HG02852 (cell line): ENCODE measurements at regions not wholly inside any gene's neighbourhood (a gene's known extent, or its start where the extent isn't known, plus 50 kb on each side); places are given as distances from the start of the nearest gene placed in this dataset.
"Not testable (repeated sequence)": the region's sequence is repeated elsewhere in the genome, so short reads cannot be mapped to it uniquely, and the experiment has no call there.

ENCODE experiments used
- ATAC-seq: cut with Tn5 transposase; IDR thresholded peaks from one replicate; pipeline ENCODE4 v1.9.1; 2021; ENCODE audit warnings: mild to moderate bottlenecking, moderate library complexity; ENCODE audit not compliant: unreplicated experiment

DNA sequence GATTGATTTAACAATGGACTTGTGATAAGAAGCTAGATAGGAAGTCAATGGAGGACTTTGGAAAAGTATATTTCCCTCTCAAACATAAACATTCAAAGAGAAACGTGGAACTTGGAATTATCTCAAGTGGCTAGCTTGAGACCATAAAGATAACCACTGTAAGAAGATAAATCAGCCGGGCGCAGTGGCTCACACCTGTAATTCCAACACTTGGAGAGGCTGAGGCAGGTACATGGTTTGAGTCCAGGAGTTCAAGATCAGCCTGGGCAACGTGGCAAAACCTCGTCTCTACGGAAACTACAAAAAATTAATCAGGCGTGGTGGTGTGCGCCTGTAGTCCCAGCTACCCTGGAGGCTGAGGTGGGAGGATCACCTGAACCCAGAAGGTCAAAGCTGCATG is 405.9 kb upstream of the ACVR2A start:
- ATAC-seq: no peak

DNA sequence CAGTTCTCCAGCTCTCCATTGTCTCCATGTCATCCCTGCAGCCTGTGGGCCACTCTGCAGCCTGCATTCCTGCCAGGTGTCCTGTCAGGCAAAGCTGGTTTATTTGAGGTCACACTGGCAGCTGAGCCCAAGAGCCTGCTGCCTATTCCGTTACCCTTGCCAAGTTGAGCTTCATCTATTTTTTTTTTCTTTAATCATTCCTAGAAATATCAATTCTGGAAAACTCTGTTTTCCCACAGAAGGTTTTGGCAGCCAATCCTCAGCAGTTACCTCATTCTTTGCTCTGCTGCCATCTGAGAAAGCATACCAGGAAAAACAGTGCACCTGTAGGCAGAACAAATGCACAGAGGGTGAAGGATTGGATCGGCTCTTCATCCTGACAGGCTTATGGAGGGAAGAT is 411.0 kb upstream of the ACVR2A start:
- no peak for ATAC-seq

DNA sequence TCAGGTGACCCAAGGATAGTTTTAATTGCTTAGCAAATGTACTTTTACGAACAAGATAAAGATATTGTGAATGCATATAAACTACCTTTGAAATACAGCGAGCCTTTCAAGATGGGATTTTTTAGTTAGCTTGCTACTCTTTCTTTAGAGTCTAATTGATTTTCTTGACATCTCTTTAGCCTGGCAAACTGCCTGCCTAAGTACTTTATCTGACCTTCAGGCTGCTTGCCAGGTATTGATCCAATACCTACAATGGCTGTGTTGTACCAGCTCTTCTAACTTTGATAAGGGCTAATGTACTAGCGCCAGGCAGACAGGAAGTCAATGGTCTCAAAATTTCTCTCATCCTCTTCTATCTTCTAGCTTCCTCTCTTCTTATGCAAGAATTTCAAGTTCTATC is 414.4 kb upstream of the ACVR2A start:
- ATAC-seq: no peak

DNA sequence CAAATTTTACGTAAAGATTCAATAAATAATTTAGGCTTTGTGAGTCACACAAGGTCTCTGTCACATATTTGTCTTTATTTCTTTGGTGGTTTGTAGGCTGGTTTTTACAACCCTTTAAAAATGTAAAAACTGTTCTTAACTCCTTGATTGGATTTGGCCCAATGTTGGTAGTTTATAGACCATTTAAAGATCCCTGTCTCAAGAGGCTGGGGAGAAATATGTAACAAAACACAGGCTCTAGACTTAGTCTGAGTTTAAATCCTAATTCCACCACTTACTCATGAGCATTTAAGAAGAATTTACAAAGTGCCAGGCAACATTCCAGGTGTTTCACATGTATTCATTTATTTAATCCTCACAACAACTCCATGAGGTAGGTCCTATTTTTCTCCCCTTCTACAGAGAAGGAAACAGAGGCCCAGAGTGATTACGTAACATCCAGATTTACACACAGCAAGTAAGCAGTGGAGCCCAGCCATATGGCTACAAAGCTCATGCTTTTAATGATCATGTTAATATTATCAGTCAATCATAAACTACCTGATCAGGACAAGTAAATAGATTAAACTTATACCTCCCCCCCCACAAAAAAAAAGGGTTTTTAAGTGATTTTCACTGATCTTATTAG is 416.6 kb upstream of the ACVR2A start:
- ATAC-seq: no peak

DNA sequence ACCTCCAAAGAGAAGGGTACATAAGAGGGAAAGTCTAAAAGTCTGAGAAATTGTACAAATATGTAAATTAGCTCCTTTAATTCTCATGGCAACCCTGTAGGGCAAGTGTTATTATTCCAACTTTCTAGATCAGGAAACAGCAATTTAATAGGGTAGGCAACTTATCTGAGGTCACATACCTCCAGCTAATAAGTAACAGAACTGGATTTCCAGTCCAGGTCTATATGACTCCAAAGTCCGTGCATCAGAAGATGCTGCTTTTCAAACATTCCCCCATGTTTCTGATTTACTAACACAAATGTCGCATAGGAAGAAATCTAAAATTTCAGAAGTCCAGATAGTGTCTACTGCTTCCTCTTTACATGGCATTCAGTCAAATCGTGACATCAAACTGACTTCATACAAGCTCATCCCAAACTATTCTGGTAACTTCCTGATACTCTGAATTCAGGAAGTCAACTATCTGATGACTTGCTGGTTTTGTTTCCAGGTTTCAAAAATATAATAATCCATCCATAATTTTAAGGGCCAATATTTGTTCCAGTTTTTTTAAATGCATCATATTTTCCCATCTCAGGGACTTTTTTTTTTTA is 419.3 kb upstream of the ACVR2A start:
- ATAC-seq: no peak

DNA sequence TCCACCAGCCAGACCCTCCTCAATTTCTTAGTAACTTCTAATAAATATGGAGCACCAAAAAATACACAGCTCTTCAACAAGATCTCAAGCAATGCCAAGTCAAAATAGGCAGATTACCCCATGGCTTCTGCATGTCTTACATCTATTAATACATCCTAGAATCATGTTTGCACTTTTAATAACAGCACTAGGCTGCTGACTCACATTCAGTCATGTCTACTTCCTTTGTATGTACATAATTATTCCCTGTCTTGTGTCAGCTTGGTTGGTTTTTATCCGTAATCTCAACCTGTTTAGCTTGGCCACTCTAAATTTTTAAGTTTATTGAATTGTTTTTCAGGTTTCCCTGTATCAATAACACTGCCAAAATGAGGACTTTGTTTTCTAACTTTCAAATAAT is 420.1 kb upstream of the ACVR2A start:
- no peak for ATAC-seq

DNA sequence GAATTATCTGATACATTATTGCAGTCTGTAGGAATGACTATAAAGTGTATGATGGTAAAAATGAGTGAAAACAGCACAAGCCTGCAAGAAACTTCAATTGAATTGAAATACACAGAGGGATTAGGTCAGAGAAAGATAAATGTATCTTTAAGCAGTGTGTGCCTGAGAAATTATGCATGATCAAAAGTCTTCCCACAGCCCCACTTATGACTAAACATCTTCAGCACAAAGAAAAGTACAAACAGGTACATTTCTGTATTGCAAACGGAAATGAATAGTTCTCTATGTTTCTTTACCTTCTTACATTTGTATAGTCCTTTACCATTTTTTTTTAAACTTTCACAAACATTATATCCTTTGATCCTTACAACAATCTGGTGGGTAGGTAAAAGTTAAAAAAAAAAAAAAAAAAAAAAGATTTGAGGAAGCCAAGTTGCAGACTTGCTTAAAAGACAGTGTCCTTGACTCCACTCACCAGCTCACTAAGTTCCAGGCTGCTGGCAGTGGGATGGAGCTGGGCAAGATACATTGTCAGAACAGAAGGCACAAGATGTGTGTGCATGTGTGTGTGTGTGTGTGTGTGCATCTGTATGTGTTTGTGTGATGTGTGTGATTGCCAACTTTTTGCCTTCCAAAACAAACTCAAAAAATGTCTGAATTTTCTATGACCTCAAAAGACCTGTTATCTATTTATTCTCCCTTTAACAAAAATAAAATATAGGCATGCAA is 423.7 kb upstream of the ACVR2A start:
- ATAC-seq: no peak

DNA sequence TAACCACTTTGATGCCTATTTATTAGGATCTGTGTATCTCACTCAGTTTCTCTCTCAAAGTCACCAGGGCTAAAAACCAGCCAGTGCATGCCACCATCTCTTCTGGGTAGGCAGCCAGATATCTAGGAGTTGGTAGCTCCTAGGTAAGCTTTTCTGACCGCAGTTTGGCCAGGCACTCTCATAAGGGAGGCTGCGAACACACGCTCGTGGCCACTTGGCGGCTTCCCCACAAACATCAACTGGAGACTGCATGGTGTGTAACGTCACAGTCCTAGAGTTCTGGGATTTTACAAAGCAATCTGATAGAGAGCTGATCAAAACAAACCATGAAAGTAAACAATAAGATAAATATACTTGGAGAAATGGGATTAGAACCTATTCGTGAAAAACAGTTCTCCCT is 424.3 kb upstream of the ACVR2A start:
- ATAC-seq: no peak

DNA sequence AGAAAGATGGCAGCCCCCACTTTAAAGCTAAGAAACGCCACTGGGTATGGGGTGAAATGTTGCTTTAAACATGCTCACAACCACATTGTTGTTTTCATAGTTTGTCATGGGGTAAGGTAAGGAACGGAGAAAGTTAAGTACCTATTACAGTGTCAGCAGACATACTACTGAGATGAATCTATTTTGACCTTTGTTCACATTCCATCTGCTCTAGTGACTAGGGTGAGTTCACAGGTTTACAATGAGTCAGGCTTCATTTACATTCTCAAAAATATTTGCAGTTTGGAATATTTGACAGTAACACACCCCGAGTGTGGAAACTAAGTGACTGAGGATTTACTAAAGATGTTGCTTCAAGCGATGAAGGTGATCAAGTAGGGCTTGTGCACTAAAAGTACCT is 428.7 kb upstream of the ACVR2A start:
- no peak for ATAC-seq

DNA sequence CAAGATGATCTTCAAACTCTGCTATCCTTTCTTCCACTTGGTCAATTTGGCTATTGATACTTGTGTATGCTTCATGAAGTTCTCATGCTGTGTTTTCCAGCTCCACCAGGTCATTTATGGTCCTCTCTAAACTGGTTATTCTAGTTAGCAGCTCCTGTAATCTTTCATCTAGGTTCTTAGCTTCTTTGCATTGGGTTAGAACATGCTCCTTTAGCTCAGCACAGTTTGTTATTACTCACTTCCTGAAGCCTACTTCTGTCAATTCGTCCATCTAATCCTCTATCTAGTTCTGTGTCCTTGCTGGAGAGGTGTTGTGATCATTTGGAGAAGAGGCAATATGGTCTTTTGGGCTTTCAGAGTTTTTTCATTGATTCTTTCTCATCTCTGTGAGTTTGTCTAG is 430.2 kb upstream of the ACVR2A start:
- not testable (repeated sequence) for ATAC-seq

DNA sequence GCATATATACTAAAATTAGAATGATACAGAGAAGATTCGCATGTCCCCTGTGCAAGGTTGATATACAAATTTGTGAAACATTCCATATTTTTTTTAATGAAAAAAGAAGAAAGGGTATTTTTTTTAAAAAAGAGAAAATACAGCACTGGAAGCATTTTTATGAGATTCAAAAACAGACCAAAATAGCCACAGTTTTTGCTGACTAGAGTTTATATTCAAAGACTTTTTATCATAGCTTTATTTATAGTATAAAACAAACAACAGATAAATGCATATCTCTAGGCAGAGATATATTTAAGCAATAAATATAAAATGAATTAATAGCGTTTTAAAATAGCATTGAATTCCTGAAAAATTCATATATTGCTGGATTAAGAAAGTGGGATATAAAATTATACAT is 436.5 kb upstream of the ACVR2A start:
- ATAC-seq: no peak

DNA sequence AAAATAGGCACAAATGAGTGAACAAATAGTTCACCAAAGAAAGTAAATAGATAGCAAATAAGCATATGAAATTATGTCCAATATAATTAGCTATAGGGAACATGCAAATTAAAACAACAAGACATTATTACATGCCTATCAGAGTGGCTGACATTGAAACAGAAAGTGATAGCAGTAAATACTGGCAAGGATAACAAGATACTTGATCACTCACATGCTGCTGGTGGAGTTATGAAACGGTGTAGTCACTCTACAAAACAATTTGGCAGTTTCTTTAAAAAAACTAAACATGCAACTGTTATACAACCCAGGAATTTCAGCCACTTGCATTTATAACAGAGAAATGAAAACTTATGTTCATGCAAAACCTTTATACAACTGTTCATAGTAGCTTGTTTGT is 439.2 kb upstream of the ACVR2A start:
- ATAC-seq: no peak

DNA sequence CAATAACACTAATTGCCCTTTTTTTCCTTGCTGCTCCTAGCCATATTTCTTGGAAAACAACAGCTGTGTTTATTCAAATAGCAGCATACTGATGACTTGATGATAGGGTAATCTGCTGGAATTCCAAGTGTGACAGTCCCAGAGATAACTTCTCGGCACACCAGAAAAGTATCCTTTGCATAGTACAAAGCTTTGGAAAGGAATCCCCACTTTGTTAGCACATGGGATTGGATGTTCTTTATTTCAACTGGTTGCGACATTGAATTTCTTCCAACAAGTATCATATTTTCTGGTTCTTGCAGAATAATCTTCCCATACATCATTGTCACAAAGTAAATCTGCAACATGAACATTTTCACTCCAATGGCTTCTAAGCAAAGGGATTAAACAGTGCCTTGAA is 445.8 kb upstream of the ACVR2A start:
- no peak for ATAC-seq

DNA sequence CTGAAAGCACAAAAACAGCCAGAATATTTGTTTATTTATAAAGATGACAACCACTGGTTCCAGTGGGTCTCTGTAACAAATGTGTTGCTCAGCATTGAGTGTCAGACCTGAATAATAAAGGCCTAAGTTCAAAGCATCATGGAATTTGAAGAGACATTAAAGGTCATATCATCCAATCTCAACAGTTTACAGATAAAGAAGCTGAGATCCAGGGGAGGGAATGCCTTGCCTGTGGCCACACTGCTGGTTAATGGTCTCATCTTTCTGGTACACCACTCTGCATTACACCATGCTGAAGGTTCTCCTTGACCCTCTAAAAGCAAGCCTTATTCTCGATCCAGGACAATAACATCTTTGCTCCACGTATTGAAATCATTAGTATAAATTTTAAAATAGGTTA is 446.5 kb upstream of the ACVR2A start:
- no peak for ATAC-seq

DNA sequence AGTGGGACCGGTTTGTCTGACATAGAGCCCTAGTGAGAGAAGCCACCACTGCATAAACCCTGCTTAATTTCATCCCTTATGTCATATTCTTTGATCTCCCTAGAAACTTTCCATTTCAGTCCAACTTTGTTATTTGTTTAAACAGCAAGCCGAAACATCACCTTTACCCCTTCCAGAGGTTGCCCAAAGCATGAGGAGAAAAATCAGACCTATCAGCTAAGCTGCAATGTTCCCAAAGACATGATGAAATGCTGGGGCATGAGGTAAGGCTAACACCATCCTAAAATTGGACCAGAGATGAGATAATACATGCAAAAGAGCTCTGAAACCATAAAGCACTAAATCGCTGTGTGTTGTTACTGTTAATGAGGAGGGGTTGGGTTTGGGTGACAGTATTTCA is 447.9 kb upstream of the ACVR2A start:
- ATAC-seq: no peak

DNA sequence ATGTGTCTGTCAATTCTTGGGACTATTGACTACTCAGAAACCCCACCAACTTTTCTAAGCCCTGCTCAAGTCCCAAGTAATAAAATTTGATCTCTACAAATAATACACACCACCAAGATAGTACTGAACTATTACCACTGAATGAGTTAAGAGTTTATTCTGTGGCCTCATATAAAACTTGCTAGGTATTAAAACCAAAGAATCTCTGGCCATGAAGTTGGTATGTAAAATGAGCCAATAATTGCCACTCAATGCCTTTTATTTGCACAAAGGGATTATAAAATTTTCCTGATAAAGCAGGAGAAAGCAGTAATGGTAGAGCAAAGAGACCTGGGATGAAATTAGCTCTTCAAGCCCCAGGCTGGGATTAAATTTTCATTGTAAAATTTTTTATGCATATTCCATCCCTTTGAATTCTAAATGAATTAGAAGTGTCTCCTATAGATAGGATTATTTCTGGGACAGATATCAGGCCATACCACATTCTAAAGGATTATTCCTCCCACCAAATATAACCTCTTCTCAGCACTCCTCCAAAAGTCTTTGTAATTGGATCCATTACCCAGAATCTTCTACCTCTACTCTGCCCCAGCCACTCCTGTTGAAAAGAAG is 450.5 kb upstream of the ACVR2A start:
- no peak for ATAC-seq

DNA sequence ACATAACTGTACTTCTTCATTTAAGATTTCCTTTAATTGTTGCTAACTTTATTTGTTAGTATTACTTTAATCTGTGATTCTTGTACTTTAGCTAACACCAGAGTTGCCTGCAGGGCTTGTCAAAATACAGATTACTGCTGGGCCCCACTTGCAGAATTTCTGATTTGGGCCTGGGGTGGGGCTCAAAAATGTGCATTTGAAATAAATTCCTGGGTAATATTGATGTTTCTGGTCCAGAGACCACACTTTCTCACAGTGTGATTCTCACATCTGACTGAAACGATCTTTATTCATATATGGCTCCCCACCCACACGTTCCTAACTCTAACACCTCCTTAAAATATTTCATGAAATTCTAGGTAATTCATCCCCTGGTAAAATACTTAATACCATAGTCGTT is 452.6 kb upstream of the ACVR2A start:
- ATAC-seq: no peak

DNA sequence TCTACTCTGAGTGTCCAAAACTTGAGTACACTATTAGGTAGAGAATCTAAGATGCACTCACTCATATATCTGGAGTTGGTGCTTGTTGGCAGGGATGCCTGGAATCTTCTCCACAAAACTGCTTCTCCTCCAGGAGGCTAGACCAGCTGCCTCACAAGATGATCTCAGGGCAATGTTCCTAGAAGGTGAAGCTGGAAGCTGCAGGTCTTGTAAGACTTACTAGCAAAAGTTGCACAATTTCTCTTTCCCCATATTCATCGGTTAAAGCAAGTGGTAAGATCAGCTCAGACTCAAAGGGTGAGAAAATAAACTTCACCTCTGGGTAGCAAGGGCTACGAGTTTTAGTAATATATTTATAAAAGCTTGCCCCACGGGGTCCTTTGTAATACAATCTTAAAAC is 454.4 kb upstream of the ACVR2A start:
- ATAC-seq: no peak

DNA sequence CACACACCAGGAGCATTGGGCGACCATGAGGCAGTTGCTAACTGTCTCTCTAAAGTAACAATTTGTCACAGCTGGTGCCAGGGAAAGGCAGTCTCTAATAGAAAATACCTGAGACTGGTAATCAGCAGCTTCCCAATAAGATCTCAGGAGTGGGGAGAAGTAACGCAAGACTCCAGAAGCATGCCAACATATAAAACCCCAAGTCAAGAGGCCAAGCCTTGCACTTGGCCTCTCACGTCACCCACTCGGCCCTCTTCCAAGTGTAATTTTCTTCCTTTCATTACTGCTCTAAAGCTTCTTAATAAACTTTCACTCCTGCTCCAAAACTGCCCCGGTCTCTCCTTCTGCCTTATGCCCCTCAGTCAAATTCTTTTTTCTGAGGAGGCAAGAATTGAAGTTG is 455.6 kb upstream of the ACVR2A start:
- no peak for ATAC-seq

DNA sequence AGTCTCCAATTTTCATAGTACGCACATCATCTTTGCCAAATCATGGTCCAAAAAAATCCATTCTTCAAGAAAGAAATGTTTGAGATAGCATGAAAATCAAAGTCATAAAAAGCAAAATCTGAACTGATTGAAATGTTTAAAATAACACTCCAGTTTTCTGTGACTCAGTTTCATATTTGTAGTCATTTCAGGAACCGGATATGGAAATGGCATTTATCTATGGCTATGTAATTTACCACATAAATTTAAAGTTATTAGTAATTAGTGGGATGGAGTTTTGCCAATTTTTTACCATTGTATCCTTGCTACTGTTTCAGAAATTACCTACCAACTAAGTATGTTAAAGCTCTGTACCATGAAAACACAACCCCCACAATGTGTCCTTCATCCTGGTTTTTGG is 456.6 kb upstream of the ACVR2A start:
- ATAC-seq: no peak

DNA sequence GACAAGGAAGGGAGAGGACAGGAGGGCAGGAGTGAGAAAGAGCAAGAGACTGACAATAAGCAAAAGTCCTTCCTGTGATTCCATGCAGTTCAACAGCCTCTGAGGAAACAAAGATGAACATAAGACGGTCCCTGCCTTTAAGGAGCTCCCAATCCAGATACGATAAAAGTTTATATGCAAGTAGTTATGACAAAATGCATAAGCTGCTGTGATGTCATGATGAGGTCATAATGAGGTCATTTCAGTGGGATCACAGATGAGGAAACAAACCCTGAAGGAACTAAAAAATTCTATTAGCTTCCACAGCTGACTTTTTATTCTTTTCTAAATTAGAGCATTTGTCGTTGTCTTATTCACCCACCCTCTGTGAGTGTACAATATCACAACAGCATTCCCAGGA is 458.5 kb upstream of the ACVR2A start:
- no peak for ATAC-seq

DNA sequence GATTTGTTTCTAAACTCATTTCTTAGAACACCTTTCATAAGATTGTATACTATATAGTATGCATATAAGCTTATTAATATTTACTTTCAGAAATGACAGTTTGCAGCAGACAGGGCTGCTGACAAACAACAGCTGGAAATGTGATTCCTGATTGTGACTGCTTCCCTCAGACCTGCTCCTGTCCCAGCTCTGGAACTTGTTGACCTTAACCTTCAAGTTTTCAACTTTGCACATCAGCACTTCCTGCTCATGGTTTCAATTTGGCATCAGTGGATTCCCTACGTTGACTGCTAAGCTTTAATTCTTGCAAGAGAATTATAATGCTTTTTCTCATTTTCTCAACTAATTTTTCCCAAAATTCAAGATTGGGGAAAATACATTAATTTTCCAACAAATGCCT is 459.2 kb upstream of the ACVR2A start:
- no peak for ATAC-seq
